ENCODE measurements at regions not wholly inside any gene's neighbourhood (a gene's known extent, or its start where the extent isn't known, plus 50 kb on each side); places are given as distances from the start of the nearest gene placed in this dataset.

- no peak for DNase-seq (ENCODE audit: low read depth)
- no peak overlapping the region for H3K4me3 ChIP-seq (ENCODE audit: low read length)
- TF ChIP-seq, protein P1, sequence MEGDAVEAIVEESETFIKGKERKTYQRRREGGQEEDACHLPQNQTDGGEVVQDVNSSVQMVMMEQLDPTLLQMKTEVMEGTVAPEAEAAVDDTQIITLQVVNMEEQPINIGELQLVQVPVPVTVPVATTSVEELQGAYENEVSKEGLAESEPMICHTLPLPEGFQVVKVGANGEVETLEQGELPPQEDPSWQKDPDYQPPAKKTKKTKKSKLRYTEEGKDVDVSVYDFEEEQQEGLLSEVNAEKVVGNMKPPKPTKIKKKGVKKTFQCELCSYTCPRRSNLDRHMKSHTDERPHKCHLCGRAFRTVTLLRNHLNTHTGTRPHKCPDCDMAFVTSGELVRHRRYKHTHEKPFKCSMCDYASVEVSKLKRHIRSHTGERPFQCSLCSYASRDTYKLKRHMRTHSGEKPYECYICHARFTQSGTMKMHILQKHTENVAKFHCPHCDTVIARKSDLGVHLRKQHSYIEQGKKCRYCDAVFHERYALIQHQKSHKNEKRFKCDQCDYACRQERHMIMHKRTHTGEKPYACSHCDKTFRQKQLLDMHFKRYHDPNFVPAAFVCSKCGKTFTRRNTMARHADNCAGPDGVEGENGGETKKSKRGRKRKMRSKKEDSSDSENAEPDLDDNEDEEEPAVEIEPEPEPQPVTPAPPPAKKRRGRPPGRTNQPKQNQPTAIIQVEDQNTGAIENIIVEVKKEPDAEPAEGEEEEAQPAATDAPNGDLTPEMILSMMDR (conservative IDR thresholded peaks at IDR 0.05; ENCODE audit: low read depth, low read length) = no peak
These were observed 165.4 kb downstream of the KCNE4 start for GRCh38 chr2:223217373-223217772.

DNA sequence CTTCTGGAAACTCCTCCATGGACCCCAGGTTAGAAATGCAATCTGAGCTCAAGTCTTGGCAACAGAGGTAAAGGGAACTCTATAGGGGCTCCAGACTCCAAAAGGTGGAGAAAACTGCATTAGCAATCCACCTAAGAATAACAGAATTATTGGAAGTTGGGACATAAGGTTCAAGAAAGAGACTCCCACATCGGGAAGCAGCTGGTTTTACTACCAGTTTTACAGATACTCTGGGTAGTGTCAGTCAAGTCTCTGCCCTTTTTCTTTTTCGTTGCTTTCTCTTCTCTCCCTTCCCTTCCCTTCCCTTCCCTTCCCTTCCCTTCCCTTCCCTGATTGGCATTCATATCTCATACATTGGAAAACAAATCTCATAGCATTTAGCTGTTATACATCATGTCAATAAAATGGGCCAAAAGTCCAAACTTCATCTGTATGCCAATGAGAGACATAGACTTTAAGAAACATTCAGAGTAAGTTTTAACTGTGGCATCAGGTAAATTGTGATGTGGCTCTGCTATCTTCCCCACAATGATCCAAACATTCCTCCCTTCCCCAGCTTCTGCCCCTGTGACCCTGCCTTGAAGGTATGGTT lies 166.7 kb downstream of the KCNE4 start:
- no peak overlapping the region for H3K4me3 ChIP-seq (ENCODE audit: low read length)
- no peak for DNase-seq (ENCODE audit: low read depth)
- TF ChIP-seq, protein P1 (conservative IDR thresholded peaks at IDR 0.05; ENCODE audit: low read depth, low read length) = no peak

DNA sequence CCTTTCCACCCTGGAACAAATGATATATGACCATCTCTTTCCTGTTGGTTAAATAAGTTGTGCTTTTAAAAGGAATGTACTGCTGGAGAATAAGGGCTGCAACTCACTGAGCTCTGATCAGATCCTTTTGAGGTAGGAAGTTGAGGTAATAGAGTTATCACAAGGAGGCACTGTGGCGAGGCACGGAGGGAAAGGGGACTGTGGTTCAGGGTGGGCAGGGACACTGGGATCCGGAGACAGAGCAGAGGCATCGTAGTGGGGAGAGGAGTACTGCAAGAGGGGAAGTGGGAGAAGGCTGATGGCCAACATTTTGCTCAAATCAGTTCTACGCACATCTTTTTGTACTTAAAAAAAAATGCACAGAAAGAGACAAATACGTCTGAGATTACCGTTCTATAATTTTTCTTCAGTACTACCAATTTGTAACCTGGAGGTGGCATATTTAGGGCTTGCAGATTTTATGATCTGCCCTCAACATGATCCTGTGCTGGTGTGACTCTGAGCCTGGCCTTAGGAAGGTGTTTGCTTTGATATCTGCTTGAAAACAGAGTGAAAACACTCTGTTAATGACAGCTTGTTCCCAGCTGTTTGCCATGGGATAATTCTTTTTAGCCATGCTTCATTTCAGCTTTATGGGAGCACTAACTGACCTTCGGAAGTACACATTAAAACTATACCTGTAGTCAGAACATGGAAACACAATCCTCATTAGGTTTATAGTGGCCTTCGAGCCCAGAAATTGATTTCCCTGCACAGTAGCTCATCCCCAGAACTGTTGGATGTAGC lies 168.1 kb downstream of the KCNE4 start:
- no peak overlapping the region for H3K4me3 ChIP-seq (ENCODE audit: low read length)
- DNase-seq (ENCODE audit: low read depth) = no peak
- TF ChIP-seq, protein P1 (conservative IDR thresholded peaks at IDR 0.05; ENCODE audit: low read depth, low read length) = no peak

DNA sequence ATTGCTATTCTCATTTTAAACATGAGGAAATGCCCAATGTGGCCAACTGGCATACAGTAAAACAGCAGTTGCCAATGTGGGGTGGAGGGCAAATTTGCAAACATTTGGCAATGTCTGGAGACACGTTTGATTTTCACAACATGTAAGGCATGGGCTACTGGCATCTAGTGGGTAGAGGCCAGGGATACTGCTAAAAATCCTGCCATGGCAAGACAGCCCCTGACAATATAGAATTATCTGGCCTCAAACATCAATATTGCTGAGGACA lies 168.6 kb downstream of the KCNE4 start:
- TF ChIP-seq, protein P1 (conservative IDR thresholded peaks at IDR 0.05; ENCODE audit: low read depth, low read length) = no peak
- no peak overlapping the region for H3K4me3 ChIP-seq (ENCODE audit: low read length)
- DNase-seq (ENCODE audit: low read depth) = no peak

GRCh38 chr2:223221139-223221835 lies 169.3 kb downstream of the KCNE4 start:
- TF ChIP-seq, protein P1 (conservative IDR thresholded peaks at IDR 0.05; ENCODE audit: low read depth, low read length) = no peak
- no peak for DNase-seq (ENCODE audit: low read depth)
- H3K4me3 ChIP-seq (ENCODE audit: low read length) = no peak overlapping the region

GRCh38 chr2:223222397-223222796 lies 170.4 kb downstream of the KCNE4 start:
- TF ChIP-seq, protein P1 (conservative IDR thresholded peaks at IDR 0.05; ENCODE audit: low read depth, low read length) = no peak
- H3K4me3 ChIP-seq (ENCODE audit: low read length) = no peak overlapping the region
- DNase-seq (ENCODE audit: low read depth) = no peak

Data from retinal pigment epithelial cell (primary cell).